H1 (cell line): ENCODE measurements at regions not wholly inside any gene's neighbourhood (a gene's known extent, or its start where the extent isn't known, plus 50 kb on each side); places are given as distances from the start of the nearest gene placed in this dataset.

Experiments used
- CTCF ChIA-PET: fragments of 300-600 bp; sonication (Branson Sonifier 250); formaldehyde crosslinking; loops from one replicate; lab custom pipeline; 2021; ENCODE audit not compliant: partially characterized antibody; lab: Charles Lee
- POLR2A ChIA-PET: fragments of 300-600 bp; sonication (Branson Sonifier 250); formaldehyde crosslinking; loops from one replicate; lab custom pipeline; 2021; ENCODE audit warnings: inconsistent platforms; ENCODE audit not compliant: partially characterized antibody; lab: Charles Lee
- DNase-seq, 2 experiments: peaks; one replicate each; pipeline versions ENCODE4 v3.0.0 to v3.0.0-alpha.2; 2010 to 2022; ENCODE audit warnings: low spot score in 2 of 2, low read depth in 1 of 2, mixed read lengths in 1 of 2
- FAIRE-seq: peaks from 2 replicates; lab custom pipeline; 2011; peaks lifted over from hg19 to GRCh38; lab: Jason Lieb, UNC
- H2AFZ ChIP-seq: 2 replicates; pipeline ENCODE4 v1.8.1; 2012; ENCODE audit warnings: low read length, inconsistent platforms
- H2AK5ac ChIP-seq: 2 replicates; pipeline ENCODE4 v1.6.1; 2013; ENCODE audit warnings: low read depth, low read length
- H2BK120ac ChIP-seq: replicated peaks from 2 replicates; pipeline ENCODE3; 2013; ENCODE audit warnings: low read depth, low read length, inconsistent platforms
- H2BK12ac ChIP-seq: 2 replicates; pipeline ENCODE4 v1.6.1; 2013; ENCODE audit warnings: low read depth, low read length
- H2BK15ac ChIP-seq: 2 replicates; pipeline ENCODE4 v1.6.1; 2013; ENCODE audit warnings: low read length
- H2BK20ac ChIP-seq: 2 replicates; pipeline ENCODE4 v1.6.1; 2013; ENCODE audit warnings: low read length
- H2BK5ac ChIP-seq: 2 replicates; pipeline ENCODE4 v1.6.1; 2013; ENCODE audit warnings: low read depth, low read length
- H3K14ac ChIP-seq: 2 replicates; pipeline ENCODE4 v1.6.1; 2013; ENCODE audit warnings: inconsistent platforms; ENCODE audit not compliant: insufficient read length
- H3K18ac ChIP-seq: 2 replicates; pipeline ENCODE4 v1.6.1; 2013; ENCODE audit warnings: low read length; ENCODE audit errors: extremely low read depth
- H3K23ac ChIP-seq: 2 replicates; pipeline ENCODE4 v1.6.1; 2013; ENCODE audit warnings: inconsistent platforms; ENCODE audit not compliant: insufficient read length
- H3K23me2 ChIP-seq: 2 replicates; pipeline ENCODE4 v1.6.1; 2013; ENCODE audit warnings: low read depth, low read length
- H3K27ac ChIP-seq: 2 replicates; pipeline ENCODE4 v1.6.1; 2011; ENCODE audit warnings: low read depth, low read length, inconsistent platforms
- H3K27me3 ChIP-seq, 4 experiments: replicated peaks in 1 of 4; 1 replicate in 1 of 4; 2 replicates in 3 of 4; pipeline versions ENCODE4 v1.6.1 to v1.8.1; 2011 to 2013; ENCODE audit warnings: low read length in 3 of 4, mild to moderate bottlenecking in 3 of 4, inconsistent platforms in 2 of 4, mixed read lengths in 2 of 4, moderate library complexity in 1 of 4; ENCODE audit not compliant: control insufficient read depth in 3 of 4, insufficient read depth in 3 of 4; ENCODE audit errors: extremely low read depth in 1 of 4
- H3K36me3 ChIP-seq, 4 experiments: 2 replicates each; pipeline versions ENCODE4 v1.6.1 to v1.8.1; 2011 to 2013; ENCODE audit warnings: mild to moderate bottlenecking in 4 of 4, low read length in 3 of 4, moderate library complexity in 2 of 4, control low read depth in 1 of 4, inconsistent platforms in 1 of 4; ENCODE audit not compliant: insufficient read depth in 4 of 4, control insufficient read depth in 2 of 4
- H3K4ac ChIP-seq: replicated peaks from 2 replicates; pipeline ENCODE3; 2013; ENCODE audit warnings: low read length, low read depth, mixed read lengths, inconsistent platforms; ENCODE audit not compliant: insufficient read length
- H3K4me1 ChIP-seq, 4 experiments: replicated peaks in 1 of 4; 1 replicate in 1 of 4; 2 replicates in 3 of 4; pipeline versions ENCODE4 v1.6.1 to v1.8.1; 2011 to 2013; ENCODE audit warnings: low read length in 3 of 4, inconsistent platforms in 2 of 4, mixed read lengths in 1 of 4; ENCODE audit not compliant: insufficient read depth in 4 of 4, control insufficient read depth in 3 of 4
- H3K4me2 ChIP-seq, 2 experiments: 2 replicates each; pipeline versions ENCODE4 v1.6.1 to v1.8.1; 2011 to 2013; ENCODE audit warnings: low read depth in 2 of 2, low read length in 2 of 2, control low read depth in 1 of 2, inconsistent platforms in 1 of 2, mild to moderate bottlenecking in 1 of 2; ENCODE audit not compliant: insufficient read depth in 1 of 2
- H3K4me3 ChIP-seq, 4 experiments: fragments of 200-600, 300-600 bp in 1 of 4; sonication (generic), shearing (Covaris generic), sonication (Bioruptor Twin) in 1 of 4; 2 replicates each; pipeline versions ENCODE4 v1.5.1 to v1.8.1; 2011 to 2016; ENCODE audit warnings: low read length in 4 of 4, low read depth in 3 of 4, control low read depth in 2 of 4, inconsistent platforms in 2 of 4, mild to moderate bottlenecking in 2 of 4, mixed read lengths in 1 of 4, moderate library complexity in 1 of 4; ENCODE audit not compliant: insufficient read depth in 2 of 4; ENCODE audit errors: extremely low read depth in 1 of 4
- H3K56ac ChIP-seq: replicated peaks from 2 replicates; pipeline ENCODE3; 2013; ENCODE audit warnings: low read depth, mild to moderate bottlenecking, mixed read lengths, low read length, inconsistent platforms; ENCODE audit not compliant: insufficient read length
- H3K79me1 ChIP-seq: 2 replicates; pipeline ENCODE4 v1.6.1; 2013; ENCODE audit warnings: low read depth, low read length, control low read depth
- H3K79me2 ChIP-seq, 2 experiments: 2 replicates each; pipeline versions ENCODE4 v1.6.1 to v1.8.1; 2012 to 2013; ENCODE audit warnings: low read length in 2 of 2, mild to moderate bottlenecking in 2 of 2, inconsistent platforms in 1 of 2; ENCODE audit not compliant: insufficient read depth in 2 of 2, control insufficient read depth in 1 of 2
- H3K9ac ChIP-seq, 4 experiments: replicated peaks in 1 of 4; 1 replicate in 1 of 4; 2 replicates in 3 of 4; pipeline versions ENCODE4 v1.6.1 to v1.8.1; 2011 to 2013; ENCODE audit warnings: low read depth in 3 of 4, low read length in 3 of 4, control low read depth in 2 of 4, mild to moderate bottlenecking in 2 of 4, moderate library complexity in 2 of 4, inconsistent platforms in 1 of 4; ENCODE audit errors: extremely low read depth in 1 of 4
- H3K9me3 ChIP-seq, 2 experiments: 2 replicates each; pipeline versions ENCODE4 v1.6.1 to v1.8.1; 2012 to 2013; ENCODE audit warnings: mild to moderate bottlenecking in 2 of 2, moderate library complexity in 2 of 2, control low read depth in 1 of 2, inconsistent platforms in 1 of 2, low read depth in 1 of 2, low read length in 1 of 2, mixed read lengths in 1 of 2; ENCODE audit not compliant: insufficient read depth in 2 of 2
- H4K20me1 ChIP-seq, 2 experiments: replicated peaks in 1 of 2; 2 replicates each; pipeline versions ENCODE3 to v1.8.1; 2011 to 2013; ENCODE audit warnings: inconsistent platforms in 2 of 2, low read length in 2 of 2, mild to moderate bottlenecking in 1 of 2; ENCODE audit not compliant: insufficient read depth in 2 of 2, control insufficient read depth in 1 of 2
- H4K5ac ChIP-seq: 2 replicates; pipeline ENCODE4 v1.6.1; 2013; ENCODE audit warnings: low read length, low read depth, mixed read lengths, inconsistent platforms; ENCODE audit not compliant: insufficient read length
- H4K8ac ChIP-seq: 2 replicates; pipeline ENCODE4 v1.8.0; 2013; ENCODE audit warnings: mild to moderate bottlenecking, moderate library complexity, low read length, inconsistent platforms; ENCODE audit not compliant: insufficient read depth; ENCODE audit errors: extremely low read depth
- H4K91ac ChIP-seq: replicated peaks from 2 replicates; pipeline ENCODE3; 2013; ENCODE audit warnings: low read length, mixed read lengths, inconsistent platforms; ENCODE audit not compliant: insufficient read length
- BRCA1 ChIP-seq: IDR thresholded peaks from 2 replicates; pipeline ENCODE4 v1.6.1; 2012; ENCODE audit warnings: low read depth, low read length, improper control_type of control experiment
- CHD1 ChIP-seq: IDR thresholded peaks from 2 replicates; pipeline ENCODE4 v1.6.1; 2012; ENCODE audit warnings: low read depth, low read length, improper control_type of control experiment
- E2F6 ChIP-seq: IDR thresholded peaks from 2 replicates; pipeline ENCODE4 v1.6.1; 2012; ENCODE audit warnings: inconsistent platforms
- EGR1 ChIP-seq: IDR thresholded peaks from 2 replicates; pipeline ENCODE4 v1.6.1; 2011; ENCODE audit warnings: low read depth, low read length, borderline replicate concordance
- GABPA ChIP-seq: IDR thresholded peaks from 2 replicates; pipeline ENCODE4 v1.6.1; 2011; ENCODE audit warnings: mild to moderate bottlenecking, low read length, moderate library complexity, borderline replicate concordance; ENCODE audit not compliant: insufficient read depth
- KDM1A ChIP-seq: fragments of 200-600, 300-600 bp; sonication (generic); IDR thresholded peaks from 2 replicates; pipeline ENCODE4 v1.7.1; 2016; ENCODE audit warnings: mild to moderate bottlenecking, low read length, borderline replicate concordance
- PHF8 ChIP-seq: fragments of 200-600 bp; sonication (generic); conservative IDR thresholded peaks from 2 replicates; pipeline ENCODE4 v1.7.1; 2012; ENCODE audit warnings: low read depth, mild to moderate bottlenecking, inconsistent platforms, low read length, moderate library complexity
- POLR2AphosphoS5 ChIP-seq: IDR thresholded peaks from 2 replicates; pipeline ENCODE4 v1.6.1; 2011; ENCODE audit warnings: low read depth, low read length
- RXRA ChIP-seq: IDR thresholded peaks from 2 replicates; pipeline ENCODE4 v1.6.1; 2011; ENCODE audit warnings: low read depth, mild to moderate bottlenecking, low read length, moderate library complexity; ENCODE audit not compliant: insufficient read depth
- SIRT6 ChIP-seq: IDR thresholded peaks from one replicate; pipeline ENCODE4 v1.7.1; 2012; ENCODE audit warnings: low read length, inconsistent platforms
- SIX5 ChIP-seq: IDR thresholded peaks from 2 replicates; pipeline ENCODE4 v1.6.1; 2011; ENCODE audit warnings: mild to moderate bottlenecking, low read depth, low read length
- SP2 ChIP-seq: IDR thresholded peaks from 2 replicates; pipeline ENCODE4 v1.6.1; 2012; ENCODE audit warnings: mild to moderate bottlenecking, low read length, inconsistent platforms
- SRF ChIP-seq: IDR thresholded peaks from 2 replicates; pipeline ENCODE4 v1.6.1; 2011; ENCODE audit warnings: mild to moderate bottlenecking, low read depth, low read length, moderate library complexity
- SUZ12 ChIP-seq: fragments of 200-600 bp; sonication (generic); IDR thresholded peaks from 2 replicates; pipeline ENCODE4 v1.6.1; 2012; ENCODE audit warnings: mild to moderate bottlenecking, inconsistent platforms, low read length, moderate library complexity, mixed read lengths
- TCF12 ChIP-seq: IDR thresholded peaks from 2 replicates; pipeline ENCODE4 v1.6.1; 2011; ENCODE audit warnings: low read depth, mild to moderate bottlenecking, low read length
- ZNF274 ChIP-seq: IDR thresholded peaks from 2 replicates; pipeline ENCODE4 v1.7.0; 2012; ENCODE audit warnings: low read length, borderline replicate concordance; ENCODE audit errors: extremely low read depth
- WGBS, 2 experiments: shearing (Covaris generic) in 1 of 2; methylation state at CpG; one replicate each; pipeline versions ENCODE4 v1.1.6 to v1.1.7; 2013 to 2015; ENCODE audit warnings: low lambda C conversion rate in 2 of 2, mixed read lengths in 2 of 2, inconsistent platforms in 1 of 2, low coverage in 1 of 2, missing lambda C conversion rate in 1 of 2; ENCODE audit not compliant: insufficient replicate concordance in 2 of 2, insufficient coverage in 1 of 2, insufficient read length in 1 of 2; ENCODE audit errors: extremely low coverage in 1 of 2, missing lambda C conversion rate in 1 of 2; 5-methylcytosine and 5-hydroxymethylcytosine counted together

GRCh38 chr5:120098426-120098825 is 365.7 kb upstream of the PRR16 start:
- H2AFZ ChIP-seq: 0 out of 2 replicates have a peak overlapping the region, but pooled peaks have one; percentile 57
- no peak overlapping the region for H3K23ac ChIP-seq
- TF ChIP-seq GABPA (no peak), TCF12 (no peak), PHF8 (no peak), SP2 (no peak), ZNF274 (no peak), SRF (no peak), E2F6 (no peak), CHD1 (no peak), KDM1A (no peak), EGR1 (no peak), SIRT6 (no peak), RXRA (no peak), POLR2AphosphoS5 (no peak), BRCA1 (no peak), SIX5 (no peak), SUZ12 (no peak)

More at GRCh38 chr5:120098426-120098825, 365.7 kb upstream of the PRR16 start:
- Histone ChIP-seq H3K9me3 (no peaks in the 10 kb centered on the region), H3K79me2 (no peaks in the 10 kb centered on the region), H3K36me3 (no peaks in the 10 kb centered on the region), H3K4me2 (no peak overlapping the region), H3K4me3 (no peak overlapping the region), H2BK20ac (no peak overlapping the region), H3K9ac (no peak overlapping the region), H4K91ac (no peak overlapping the region), H2BK15ac (no peak overlapping the region), H3K79me1 (no peaks in the 10 kb centered on the region), H3K18ac (no peak overlapping the region), H2BK120ac (no peak overlapping the region), H3K27me3 (no peaks in the 10 kb centered on the region), H3K27ac (no peak overlapping the region), H3K23me2 (no peaks in the 10 kb centered on the region), H3K56ac (no peak overlapping the region), H2BK12ac (no peak overlapping the region), H2BK5ac (no peak overlapping the region), H3K14ac (no peak overlapping the region), H4K5ac (no peak overlapping the region), H3K4me1 (no peaks in the 10 kb centered on the region), H4K8ac (no peak overlapping the region), H4K20me1 (no peaks in the 10 kb centered on the region), H2AK5ac (no peak overlapping the region), H3K4ac (no peak overlapping the region)
- FAIRE-seq: no peak
- DNase-seq: no peak
- ChIA-PET CTCF (no interaction called here), POLR2A (no interaction called here)
- WGBS, 2 experiments: 88% methylated on average over 4 of the region's 4 CpGs; no CpG with 5 or more reads in 1 of the 2 experiments
